Stimulated activated CD4-positive, alpha-beta T cell treated with anti-CD3 and anti-CD28 coated beads, Interleukin-2, amount 100 ng/mL, for 48 hours (primary cell): ENCODE measurements at regions not wholly inside any gene's neighbourhood (a gene's known extent, or its start where the extent isn't known, plus 50 kb on each side); places are given as distances from the start of the nearest gene placed in this dataset.
"Not testable (repeated sequence)": the region's sequence is repeated elsewhere in the genome, so short reads cannot be mapped to it uniquely, and the experiment has no call there.

Experiments used
- DNase-seq, 2 donors: peaks; one replicate each; pipeline ENCODE4 v3.0.0-alpha.2; 2020

GRCh38 chr4:116639070-116639577, 446.3 kb downstream of the TRAM1L1 start:
- no peak for DNase-seq

- no peak for DNase-seq
These were observed 446.8 kb downstream of the TRAM1L1 start for GRCh38 chr4:116638592-116638991.

- DNase-seq: no peak
These were observed 448.5 kb downstream of the TRAM1L1 start for GRCh38 chr4:116636917-116637316.

GRCh38 chr4:116632269-116632668, 453.1 kb downstream of the TRAM1L1 start:
- no peak for DNase-seq

GRCh38 chr4:116628598-116628997, 456.8 kb downstream of the TRAM1L1 start:
- DNase-seq: no peak

GRCh38 chr4:116627545-116627944, 457.8 kb downstream of the TRAM1L1 start:
- DNase-seq: no peak

- DNase-seq: not testable (repeated sequence)
These were observed 465.9 kb downstream of the TRAM1L1 start for GRCh38 chr4:116619508-116619907.

- DNase-seq: no peak
These were observed 466.7 kb downstream of the TRAM1L1 start for GRCh38 chr4:116618638-116619037.

- DNase-seq: no peak
These were observed 482.3 kb downstream of the TRAM1L1 start for GRCh38 chr4:116603096-116603495.

- peak; percentile 1 for DNase-seq
These were observed 485.5 kb downstream of the TRAM1L1 start for GRCh38 chr4:116599859-116600258.

- no peak for DNase-seq
These were observed 486.2 kb downstream of the TRAM1L1 start for GRCh38 chr4:116598980-116599789.

- DNase-seq: no peak
These were observed 487.0 kb downstream of the TRAM1L1 start for GRCh38 chr4:116598155-116598979.

- DNase-seq: no peak
These were observed 494.7 kb downstream of the TRAM1L1 start for GRCh38 chr4:116590648-116591047.

- no peak for DNase-seq
These were observed 496.6 kb downstream of the TRAM1L1 start for GRCh38 chr4:116588783-116589182.

GRCh38 chr4:116585246-116585645, 500.1 kb downstream of the TRAM1L1 start:
- DNase-seq: no peak

GRCh38 chr4:116577321-116577720, 508.1 kb downstream of the TRAM1L1 start:
- DNase-seq: no peak

GRCh38 chr4:116573540-116573939, 511.8 kb downstream of the TRAM1L1 start:
- DNase-seq: no peak

GRCh38 chr4:116561768-116562167, 523.6 kb downstream of the TRAM1L1 start:
- no peak for DNase-seq

- DNase-seq: no peak
These were observed 533.6 kb downstream of the TRAM1L1 start for GRCh38 chr4:116551806-116552205.

- DNase-seq: no peak
These were observed 537.7 kb downstream of the TRAM1L1 start for GRCh38 chr4:116547632-116548031.

- DNase-seq: no peak
These were observed 538.6 kb downstream of the TRAM1L1 start for GRCh38 chr4:116546759-116547158.

- no peak for DNase-seq
These were observed 540.4 kb downstream of the TRAM1L1 start for GRCh38 chr4:116544946-116545345.

GRCh38 chr4:116539744-116540143, 545.6 kb downstream of the TRAM1L1 start:
- no peak for DNase-seq

- no peak for DNase-seq
These were observed 547.5 kb downstream of the TRAM1L1 start for GRCh38 chr4:116537828-116538227.
